Keratinocyte (primary cell): ENCODE measurements at regions not wholly inside any gene's neighbourhood (a gene's known extent, or its start where the extent isn't known, plus 50 kb on each side); places are given as distances from the start of the nearest gene placed in this dataset.

Experiments
- DNase-seq: peaks from one replicate; pipeline ENCODE4 v3.0.0-alpha.2; 2011; ENCODE audit warnings: low read depth, missing footprints, low spot score
- FAIRE-seq: peaks from 2 replicates; lab custom pipeline; 2011; peaks lifted over from hg19 to GRCh38; lab: Jason Lieb, UNC
- H2AFZ ChIP-seq: 2 replicates; pipeline ENCODE4 v1.6.0; 2012; ENCODE audit warnings: low read length, control low read depth, inconsistent platforms; ENCODE audit not compliant: control insufficient read depth
- H3K27ac ChIP-seq: 2 replicates; pipeline ENCODE4 v1.5.1; 2011; ENCODE audit warnings: low read length; ENCODE audit not compliant: control insufficient read depth, insufficient read depth
- H3K27me3 ChIP-seq: 3 replicates; pipeline ENCODE4 v1.6.0; 2011; ENCODE audit warnings: low read length; ENCODE audit not compliant: control insufficient read depth, insufficient read depth; ENCODE audit errors: extremely low read depth
- H3K36me3 ChIP-seq, 2 experiments: 2 replicates in 1 of 2; 3 replicates in 1 of 2; pipeline ENCODE4 v1.5.1; 2011; ENCODE audit warnings: low read length in 2 of 2, mild to moderate bottlenecking in 1 of 2; ENCODE audit not compliant: control insufficient read depth in 2 of 2, insufficient read depth in 2 of 2; ENCODE audit errors: extremely low read depth in 1 of 2
- H3K4me1 ChIP-seq: 3 replicates; pipeline ENCODE4 v1.5.1; 2011; ENCODE audit warnings: low read length; ENCODE audit not compliant: control insufficient read depth, insufficient read depth; ENCODE audit errors: extremely low read depth
- H3K4me2 ChIP-seq: 3 replicates; pipeline ENCODE4 v1.6.0; 2011; ENCODE audit warnings: low read depth, low read length; ENCODE audit not compliant: control insufficient read depth, insufficient read depth; ENCODE audit errors: extremely low read depth
- H3K4me3 ChIP-seq, 3 experiments: fragments of 200-600 bp in 1 of 3; sonication (generic) in 1 of 3; 2 replicates in 2 of 3; 3 replicates in 1 of 3; pipeline ENCODE4 v1.5.1; 2011 to 2016; ENCODE audit warnings: low read length in 3 of 3, mild to moderate bottlenecking in 3 of 3, control low read depth in 2 of 3, inconsistent platforms in 1 of 3, low read depth in 1 of 3, mixed read lengths in 1 of 3, mixed run types in 1 of 3, moderate library complexity in 1 of 3; ENCODE audit not compliant: control insufficient read depth in 2 of 3, insufficient read depth in 2 of 3; ENCODE audit errors: extremely low read depth in 1 of 3
- H3K79me2 ChIP-seq: 2 replicates; pipeline ENCODE4 v1.6.0; 2012; ENCODE audit warnings: low read length; ENCODE audit not compliant: control insufficient read depth, insufficient read depth
- H3K9ac ChIP-seq: 3 replicates; pipeline ENCODE4 v1.6.0; 2011; ENCODE audit warnings: low read length; ENCODE audit not compliant: control insufficient read depth, insufficient read depth; ENCODE audit errors: extremely low read depth
- H3K9me1 ChIP-seq: 3 replicates; pipeline ENCODE4 v1.6.0; 2011; ENCODE audit warnings: low read length; ENCODE audit not compliant: control insufficient read depth, insufficient read depth; ENCODE audit errors: extremely low read depth
- H3K9me3 ChIP-seq: 2 replicates; pipeline ENCODE4 v1.5.1; 2012; ENCODE audit warnings: low read depth, low read length; ENCODE audit not compliant: control insufficient read depth
- H4K20me1 ChIP-seq: 3 replicates; pipeline ENCODE4 v1.6.0; 2011; ENCODE audit warnings: low read length; ENCODE audit not compliant: control insufficient read depth, insufficient read depth; ENCODE audit errors: extremely low read depth
- EZH2 ChIP-seq: IDR thresholded peaks from one replicate; pipeline ENCODE4 v1.6.1; 2012; ENCODE audit warnings: inconsistent platforms, mild to moderate bottlenecking, low read length, moderate library complexity
- dilution Hi-C: fragments of 300-500 bp; cut with MboI; formaldehyde crosslinking; loops from one replicate; pipeline ENCODE4 v1.7.0; 2020; ENCODE audit warnings: low sequenced_read_pairs; ENCODE audit not compliant: extremely low pct_ligation_motif_present
- TF ChIP-seq, protein P1 (sequence below), 3 experiments: IDR thresholded peaks in 1 of 3; conservative IDR thresholded peaks in 1 of 3; optimal IDR thresholded peaks in 1 of 3; 2 replicates in 2 of 3; 3 replicates in 1 of 3; pipeline versions ENCODE3 to v1.5.1; 2011; ENCODE audit warnings: low read length in 3 of 3, mild to moderate bottlenecking in 3 of 3, moderate library complexity in 2 of 3, control low read depth in 1 of 3, inconsistent platforms in 1 of 3; ENCODE audit not compliant: insufficient read depth in 2 of 3; ENCODE audit errors: extremely low read depth in 1 of 3

DNA sequence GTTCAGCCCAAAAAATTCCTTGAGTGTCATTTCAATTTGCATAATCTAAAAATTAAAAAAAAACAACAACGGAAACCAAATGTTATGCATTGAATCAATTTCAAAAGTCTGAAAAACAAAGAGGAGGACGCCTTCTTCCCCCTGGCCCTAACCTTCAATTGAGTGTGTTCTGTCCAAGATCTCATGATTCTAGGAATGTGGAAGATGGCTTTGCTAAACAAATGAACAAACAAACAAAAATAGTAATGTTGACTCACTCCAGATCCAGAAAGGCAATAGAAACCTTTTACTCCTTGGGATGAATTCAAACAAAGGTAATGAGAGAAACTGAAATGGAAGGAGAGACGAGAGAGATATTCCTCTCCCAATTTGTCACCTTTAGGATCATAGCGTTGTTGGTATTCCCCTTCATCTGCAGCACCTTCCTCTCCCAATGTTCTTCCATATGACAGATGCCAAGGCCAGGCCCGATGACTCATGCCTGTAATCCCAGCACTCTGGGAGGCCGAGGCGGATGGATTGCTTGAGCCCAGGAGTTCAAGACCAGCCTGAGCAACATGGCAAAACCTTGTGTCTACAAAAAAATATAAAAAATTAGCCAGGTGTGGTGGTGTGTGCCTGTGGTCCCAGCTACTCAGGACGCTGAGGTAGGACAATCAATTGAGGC lies 109.2 kb upstream of the ADGRF1 start:
- Histone ChIP-seq H3K9ac (no peak overlapping the region), H3K27ac (no peak overlapping the region), H2AFZ (no peak overlapping the region), H3K27me3 (no peaks in the 10 kb centered on the region), H3K9me1 (no peaks in the 10 kb centered on the region), H3K79me2 (no peaks in the 10 kb centered on the region), H3K4me2 (no peak overlapping the region), H3K4me1 (peaks cover 10% of the 10 kb centered on the region), H3K9me3 (no peaks in the 10 kb centered on the region), H3K4me3 (no peak overlapping the region), H3K36me3 (no peaks in the 10 kb centered on the region), H4K20me1 (no peaks in the 10 kb centered on the region)
- dilution Hi-C loops: no loop called here
- DNase-seq: no peak
- TF ChIP-seq, protein P1, sequence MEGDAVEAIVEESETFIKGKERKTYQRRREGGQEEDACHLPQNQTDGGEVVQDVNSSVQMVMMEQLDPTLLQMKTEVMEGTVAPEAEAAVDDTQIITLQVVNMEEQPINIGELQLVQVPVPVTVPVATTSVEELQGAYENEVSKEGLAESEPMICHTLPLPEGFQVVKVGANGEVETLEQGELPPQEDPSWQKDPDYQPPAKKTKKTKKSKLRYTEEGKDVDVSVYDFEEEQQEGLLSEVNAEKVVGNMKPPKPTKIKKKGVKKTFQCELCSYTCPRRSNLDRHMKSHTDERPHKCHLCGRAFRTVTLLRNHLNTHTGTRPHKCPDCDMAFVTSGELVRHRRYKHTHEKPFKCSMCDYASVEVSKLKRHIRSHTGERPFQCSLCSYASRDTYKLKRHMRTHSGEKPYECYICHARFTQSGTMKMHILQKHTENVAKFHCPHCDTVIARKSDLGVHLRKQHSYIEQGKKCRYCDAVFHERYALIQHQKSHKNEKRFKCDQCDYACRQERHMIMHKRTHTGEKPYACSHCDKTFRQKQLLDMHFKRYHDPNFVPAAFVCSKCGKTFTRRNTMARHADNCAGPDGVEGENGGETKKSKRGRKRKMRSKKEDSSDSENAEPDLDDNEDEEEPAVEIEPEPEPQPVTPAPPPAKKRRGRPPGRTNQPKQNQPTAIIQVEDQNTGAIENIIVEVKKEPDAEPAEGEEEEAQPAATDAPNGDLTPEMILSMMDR (optimal IDR thresholded peaks at IDR 0.05 in 1 of 3, IDR thresholded peaks at IDR 0.05 in 1 of 3, conservative IDR thresholded peaks at IDR 0.05 in 1 of 3; ENCODE audit: extremely low read depth in 1 of 3, insufficient read depth in 2 of 3, low read length in 3 of 3): no peak
- TF ChIP-seq EZH2: no peak
- no peak for FAIRE-seq

DNA sequence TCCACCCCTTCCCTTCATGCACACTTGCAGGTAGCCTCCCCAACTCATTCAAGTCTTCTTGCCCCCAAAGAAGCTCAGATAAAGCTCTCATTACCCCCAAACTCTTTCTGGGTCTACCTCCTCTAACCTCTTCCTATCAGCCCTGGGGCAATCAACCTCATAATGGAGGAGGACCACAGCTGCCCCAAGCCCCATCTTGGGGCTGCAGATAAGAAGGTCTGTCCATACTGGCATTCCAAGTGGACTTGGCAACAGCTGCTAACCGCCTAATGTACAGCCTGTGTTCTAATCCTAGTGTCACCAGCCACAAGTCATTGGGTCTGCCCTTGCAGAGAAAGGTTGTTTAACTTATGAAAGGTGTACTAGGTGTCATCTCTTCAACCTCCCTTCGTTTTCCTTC lies 107.4 kb upstream of the ADGRF1 start:
- Histone ChIP-seq H3K27ac (no peak overlapping the region), H3K4me3 (no peak overlapping the region), H3K9me3 (no peaks in the 10 kb centered on the region), H3K79me2 (no peaks in the 10 kb centered on the region), H3K9me1 (no peaks in the 10 kb centered on the region), H4K20me1 (no peaks in the 10 kb centered on the region), H3K4me1 (peaks cover 17% of the 10 kb centered on the region), H3K9ac (no peak overlapping the region), H3K27me3 (no peaks in the 10 kb centered on the region), H3K36me3 (no peaks in the 10 kb centered on the region), H3K4me2 (no peak overlapping the region), H2AFZ (no peak overlapping the region)
- dilution Hi-C loops: no loop called here
- DNase-seq: no peak
- FAIRE-seq: no peak
- no peak for TF ChIP-seq EZH2
- TF ChIP-seq, protein P1 (optimal IDR thresholded peaks at IDR 0.05 in 1 of 3, IDR thresholded peaks at IDR 0.05 in 1 of 3, conservative IDR thresholded peaks at IDR 0.05 in 1 of 3; ENCODE audit: extremely low read depth in 1 of 3, insufficient read depth in 2 of 3, low read length in 3 of 3): no peak
